ENCODE measurements at regions not wholly inside any gene's neighbourhood (a gene's known extent, or its start where the extent isn't known, plus 50 kb on each side); places are given as distances from the start of the nearest gene placed in this dataset.
"Not testable (repeated sequence)": the region's sequence is repeated elsewhere in the genome, so short reads cannot be mapped to it uniquely, and the experiment has no call there.

- DNase-seq (ENCODE audit: low spot score), result no peak
- H3K27ac ChIP-seq, result no peak overlapping the region
- intact Hi-C loops (cut with DNase I), result no loop called here
- TF ChIP-seq POLR2AphosphoS5 (IDR thresholded peaks at IDR 0.05), result no peak
- no peak for TF ChIP-seq CTCF (IDR thresholded peaks at IDR 0.05)
- no peak for TF ChIP-seq POLR2A (IDR thresholded peaks at IDR 0.05)
- no peak overlapping the region for H3K4me3 ChIP-seq
- H3K27me3 ChIP-seq (replicated peaks; ENCODE audit: insufficient read depth), result no peaks in the 10 kb centered on the region
- no peaks in the 10 kb centered on the region for H3K36me3 ChIP-seq
- 92% methylated on average over 12 of the region's 12 CpGs for WGBS
- no peaks in the 10 kb centered on the region for H3K4me1 ChIP-seq (replicated peaks)
- no peaks in the 10 kb centered on the region for H3K9me3 ChIP-seq
These were observed 144.2 kb upstream of the CITED2 start for GRCh38 chr6:139518556-139519091.

- H3K4me1 ChIP-seq (replicated peaks); H3K36me3 ChIP-seq; H3K4me3 ChIP-seq; DNase-seq (ENCODE audit: low spot score); H3K27ac ChIP-seq; H3K9me3 ChIP-seq; H3K27me3 ChIP-seq (replicated peaks; ENCODE audit: insufficient read depth); intact Hi-C loops (cut with DNase I): not testable (repeated sequence)
- WGBS, result 78% methylated on average over 14 of the region's 14 CpGs
These were observed 143.6 kb upstream of the CITED2 start for GRCh38 chr6:139517998-139518555.

- Histone ChIP-seq H3K9me3 (no peaks in the 10 kb centered on the region), H3K36me3 (no peaks in the 10 kb centered on the region), H3K27ac (no peak overlapping the region), H3K27me3 (replicated peaks; ENCODE audit: insufficient read depth) (no peaks in the 10 kb centered on the region), H3K4me1 (replicated peaks) (no peaks in the 10 kb centered on the region), H3K4me3 (no peak overlapping the region)
- no peak for DNase-seq (ENCODE audit: low spot score)
- intact Hi-C loops (cut with DNase I), result no loop called here
- TF ChIP-seq CTCF (IDR thresholded peaks at IDR 0.05) (no peak), POLR2AphosphoS5 (IDR thresholded peaks at IDR 0.05) (no peak), POLR2A (IDR thresholded peaks at IDR 0.05) (no peak)
- 69% methylated on average over 3 of the region's 3 CpGs for WGBS
These were observed 141.1 kb upstream of the CITED2 start for GRCh38 chr6:139515511-139515910.

- Histone ChIP-seq H3K9me3 (no peaks in the 10 kb centered on the region), H3K4me3 (no peak overlapping the region), H3K27me3 (replicated peaks; ENCODE audit: insufficient read depth) (no peaks in the 10 kb centered on the region), H3K36me3 (no peaks in the 10 kb centered on the region), H3K27ac (no peak overlapping the region), H3K4me1 (replicated peaks) (no peaks in the 10 kb centered on the region)
- TF ChIP-seq CTCF (IDR thresholded peaks at IDR 0.05) (no peak), POLR2A (IDR thresholded peaks at IDR 0.05) (no peak), POLR2AphosphoS5 (IDR thresholded peaks at IDR 0.05) (no peak)
- intact Hi-C loops (cut with DNase I), result no loop called here
- WGBS, result 89% methylated on average over 3 of the region's 3 CpGs
- DNase-seq (ENCODE audit: low spot score), result no peak
These were observed 140.4 kb upstream of the CITED2 start for GRCh38 chr6:139514819-139515218.

GRCh38 chr6:139510040-139510790, 135.8 kb upstream of the CITED2 start:
- Histone ChIP-seq H3K27ac (no peak overlapping the region), H3K36me3 (no peaks in the 10 kb centered on the region), H3K27me3 (replicated peaks; ENCODE audit: insufficient read depth) (no peaks in the 10 kb centered on the region), H3K4me3 (no peak overlapping the region), H3K4me1 (replicated peaks) (no peaks in the 10 kb centered on the region), H3K9me3 (no peaks in the 10 kb centered on the region)
- 59% methylated on average over 9 of the region's 9 CpGs for WGBS
- DNase-seq (ENCODE audit: low spot score), result no peak
- intact Hi-C loops (cut with DNase I), result no loop called here
- TF ChIP-seq CTCF (IDR thresholded peaks at IDR 0.05) (no peak), POLR2A (IDR thresholded peaks at IDR 0.05) (no peak), POLR2AphosphoS5 (IDR thresholded peaks at IDR 0.05) (no peak)
